NB4 (cell line): ENCODE measurements at regions not wholly inside any gene's neighbourhood (a gene's known extent, or its start where the extent isn't known, plus 50 kb on each side); places are given as distances from the start of the nearest gene placed in this dataset.

Source experiments
- CTCF ChIP-seq: IDR thresholded peaks from one replicate; pipeline ENCODE4 v1.5.1; 2012; ENCODE audit warnings: low read depth, low read length
- MAX ChIP-seq: IDR thresholded peaks from 2 replicates; pipeline ENCODE4 v1.6.1; 2011; ENCODE audit warnings: low read depth, low read length
- MYC ChIP-seq: IDR thresholded peaks from 2 replicates; pipeline ENCODE4 v1.6.1; 2011; ENCODE audit warnings: low read depth, low read length
- POLR2A ChIP-seq: IDR thresholded peaks from 2 replicates; pipeline ENCODE4 v1.6.1; 2011; ENCODE audit warnings: mild to moderate bottlenecking; ENCODE audit not compliant: insufficient read length; ENCODE audit errors: extremely low read depth

GRCh38 chr22:22400964-22401363 lies 107.6 kb downstream of the ZNF280B start:
- TF ChIP-seq CTCF (no peak), POLR2A (no peak), MYC (no peak), MAX (no peak)
